GM12878 (cell line): ENCODE measurements at regions not wholly inside any gene's neighbourhood (a gene's known extent, or its start where the extent isn't known, plus 50 kb on each side); places are given as distances from the start of the nearest gene placed in this dataset.

Source experiments
- ATAC-seq: fragments of 200-7000 bp; cut with Tn5 transposase; 3 replicates; pipeline ENCODE4 v1.9.1; 2020; ENCODE audit warnings: mild to moderate bottlenecking, moderate library complexity
- BruUV-seq: library from RNA; stranded (reverse); fragments of 400-500 nt; replicated peaks from 2 replicates; lab custom pipeline; 2021; lab: Mats Ljungman, UMichigan
- CTCF ChIA-PET: fragments of 300-600 bp; sonication (Branson Sonifier 250); formaldehyde crosslinking; extraction: SDS; loops from one replicate; lab custom pipeline; 2021; ENCODE audit warnings: inconsistent platforms; lab: Yijun Ruan, JAX
- POLR2A ChIA-PET: fragments of 350-600 bp; formaldehyde crosslinking; extraction: SDS; loops from one replicate; lab custom pipeline; 2021; ENCODE audit warnings: inconsistent platforms; lab: Charles Lee
- RAD21 ChIA-PET: fragments of 300-600 bp; sonication (Branson Sonifier 250); formaldehyde crosslinking; loops from one replicate; lab custom pipeline; 2023; ENCODE audit warnings: antibody characterized with exemption; ENCODE audit not compliant: unreplicated experiment; lab: Charles Lee
- SMC1A ChIA-PET: fragments of 300-600 bp; sonication (Branson Sonifier 250); formaldehyde crosslinking; loops from one replicate; lab custom pipeline; 2023; ENCODE audit not compliant: unreplicated experiment, uncharacterized antibody; lab: Charles Lee
- DNase-seq: peaks from one replicate; pipeline ENCODE4 v3.0.0-alpha.2; 2011; ENCODE audit warnings: low read depth, low spot score
- FAIRE-seq: peaks from 3 replicates; lab custom pipeline; 2011; peaks lifted over from hg19 to GRCh38; lab: Jason Lieb, UNC
- H2AFZ ChIP-seq: 2 replicates; pipeline ENCODE4 v1.6.0; 2011; ENCODE audit warnings: low read depth, low read length, control low read depth; ENCODE audit not compliant: control insufficient read depth
- H3K27ac ChIP-seq: 2 replicates; pipeline ENCODE4 v1.5.1; 2011; ENCODE audit warnings: control low read depth; ENCODE audit not compliant: control insufficient read depth, insufficient read depth
- H3K27me3 ChIP-seq, 2 experiments: replicated peaks in 1 of 2; 2 replicates each; pipeline versions ENCODE4 v1.6.0 to v1.6.1; 2011; ENCODE audit warnings: low read length in 1 of 2; ENCODE audit not compliant: control insufficient read depth in 2 of 2, insufficient read depth in 2 of 2
- H3K36me3 ChIP-seq, 2 experiments: 2 replicates each; pipeline ENCODE4 v1.5.1; 2011; ENCODE audit warnings: low read length in 1 of 2; ENCODE audit not compliant: control insufficient read depth in 2 of 2, insufficient read depth in 2 of 2
- H3K4me1 ChIP-seq: 2 replicates; pipeline ENCODE4 v1.6.1; 2011; ENCODE audit warnings: mild to moderate bottlenecking, low read length, moderate library complexity, mixed read lengths; ENCODE audit not compliant: control insufficient read depth, insufficient read depth
- H3K4me2 ChIP-seq: 2 replicates; pipeline ENCODE4 v1.6.0; 2011; ENCODE audit warnings: control low read depth; ENCODE audit not compliant: control insufficient read depth, insufficient read depth
- H3K4me3 ChIP-seq: fragments of 200-600 bp; sonication (generic); 2 replicates; pipeline ENCODE4 v1.5.1; 2016
- H3K79me2 ChIP-seq: 2 replicates; pipeline ENCODE4 v1.6.0; 2011; ENCODE audit warnings: low read length; ENCODE audit not compliant: control insufficient read depth, insufficient read depth
- H3K9ac ChIP-seq: 2 replicates; pipeline ENCODE4 v1.8.0; 2011; ENCODE audit warnings: low read length, control low read depth, mixed read lengths; ENCODE audit not compliant: control insufficient read depth, insufficient read depth
- H3K9me3 ChIP-seq: replicated peaks from 3 replicates; pipeline ENCODE4 v1.5.1; 2011; ENCODE audit warnings: mild to moderate bottlenecking, low read length; ENCODE audit not compliant: control insufficient read depth, insufficient read depth
- H4K20me1 ChIP-seq: 2 replicates; pipeline ENCODE4 v1.6.0; 2011; ENCODE audit not compliant: control insufficient read depth, insufficient read depth
- CBX3 ChIP-seq: fragments of 200-600 bp; sonication (generic); IDR thresholded peaks from 2 replicates; pipeline ENCODE4 v1.6.1; 2016; ENCODE audit warnings: low read depth, borderline replicate concordance
- CHD4 ChIP-seq: fragments of 200-600 bp; sonication (generic); IDR thresholded peaks from 2 replicates; pipeline ENCODE4 v1.6.1; 2016; ENCODE audit warnings: mild to moderate bottlenecking
- EP300 ChIP-seq, 2 experiments: fragments of 150-350 bp in 1 of 2; IDR thresholded peaks; 2 replicates each; pipeline ENCODE4 v1.6.1; 2011 to 2012; ENCODE audit warnings: low read depth in 2 of 2, low read length in 2 of 2, borderline replicate concordance in 1 of 2, improper control_type of control experiment in 1 of 2, inconsistent platforms in 1 of 2; ENCODE audit not compliant: control insufficient read depth in 1 of 2
- FOXK2 ChIP-seq: fragments of 450-650 bp; IDR thresholded peaks from 2 replicates; pipeline ENCODE4 v1.6.1; 2017; ENCODE audit warnings: mild to moderate bottlenecking, moderate library complexity
- JUND ChIP-seq: IDR thresholded peaks from 2 replicates; pipeline ENCODE4 v1.6.1; 2012; ENCODE audit warnings: low read depth, mild to moderate bottlenecking, low read length, improper control_type of control experiment, moderate library complexity
- MAX ChIP-seq: IDR thresholded peaks from 2 replicates; pipeline ENCODE4 v1.6.1; 2012; ENCODE audit warnings: low read depth, low read length, improper control_type of control experiment
- PAX8 ChIP-seq: fragments of 450-650 bp; IDR thresholded peaks from 2 replicates; pipeline ENCODE4 v1.6.1; 2017; ENCODE audit warnings: mild to moderate bottlenecking, moderate library complexity
- RCOR1 ChIP-seq: conservative IDR thresholded peaks from 2 replicates; pipeline ENCODE4 v1.6.1; 2012; ENCODE audit warnings: low read depth, low read length, improper control_type of control experiment
- RELB ChIP-seq: fragments of 450-650 bp; IDR thresholded peaks from 2 replicates; pipeline ENCODE4 v1.6.1; 2017; ENCODE audit warnings: low read depth, mild to moderate bottlenecking, moderate library complexity
- SPI1 ChIP-seq: IDR thresholded peaks from 2 replicates; pipeline ENCODE4 v1.6.1; 2011; ENCODE audit warnings: low read depth, mild to moderate bottlenecking, low read length, moderate library complexity, borderline replicate concordance; ENCODE audit not compliant: insufficient read depth
- WGBS: methylation state at CpG from one replicate; pipeline ENCODE4 v1.1.6; 2016; ENCODE audit warnings: low lambda C conversion rate; ENCODE audit not compliant: insufficient replicate concordance, insufficient coverage; ENCODE audit errors: missing lambda C conversion rate; 5-methylcytosine and 5-hydroxymethylcytosine counted together
- in situ Hi-C: fragments of 300-500 bp; cut with MboI; formaldehyde crosslinking; loops from 9 replicates; pipeline ENCODE4 v1.14.3; 2018; ENCODE audit warnings: mixed read lengths
- intact Hi-C: fragments of 100-400 bp; cut with micrococcal nuclease; formaldehyde crosslinking; loops from one replicate; pipeline ENCODE4 v1.14.2; 2022; ENCODE audit not compliant: unreplicated experiment

DNA sequence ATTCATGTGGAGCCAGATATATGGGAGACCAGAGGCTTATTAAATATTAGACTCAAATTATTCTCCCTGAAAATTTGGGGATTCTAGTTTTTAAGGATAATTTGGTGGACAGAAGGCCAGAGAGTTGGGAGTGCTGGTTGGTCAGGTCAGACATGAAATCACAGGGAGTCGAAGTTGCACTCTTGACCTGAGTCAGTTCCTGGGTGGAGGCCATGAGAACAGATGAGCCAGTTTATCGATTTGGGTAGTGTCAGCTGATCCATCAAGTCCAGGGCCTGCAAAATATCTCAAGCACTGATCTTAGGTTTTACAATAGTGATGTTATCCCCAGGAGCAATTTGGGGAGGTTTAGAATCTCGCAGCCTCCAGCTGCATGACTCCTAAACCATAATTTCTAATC, 563.5 kb upstream of the NRSN1 start:
- no peaks in the 10 kb centered on the region for H3K4me1 ChIP-seq
- TF ChIP-seq FOXK2 (no peak), CBX3 (no peak), CHD4 (no peak), SPI1 (no peak), RELB (no peak), MAX (no peak)
- TF ChIP-seq, all 136 proteins: peak for 0
- H3K36me3 ChIP-seq = no peaks in the 10 kb centered on the region
- no peaks in the 10 kb centered on the region; a peak in 1 of 4 replicates for H3K27me3 ChIP-seq
- in situ Hi-C loops (no loop called here), intact Hi-C loops (no loop called here)
- FAIRE-seq (no peak), ATAC-seq (no peak), DNase-seq (no peak)
- no peak overlapping the region for H3K4me2 ChIP-seq
- H4K20me1 ChIP-seq = no peaks in the 10 kb centered on the region
- ChIA-PET POLR2A (no interaction called here), SMC1A (no interaction called here), RAD21 (no interaction called here), CTCF (no interaction called here)
- no peak overlapping the region for H3K4me3 ChIP-seq
- no peaks in the 10 kb centered on the region for H3K79me2 ChIP-seq
- H3K9ac ChIP-seq = no peak overlapping the region
- H3K27ac ChIP-seq = no peak overlapping the region
- H2AFZ ChIP-seq = no peak overlapping the region
- WGBS = 3% methylated on average over 3 of the region's 3 CpGs
- BruUV-seq = no TSS peak
- H3K9me3 ChIP-seq = no peaks in the 10 kb centered on the region

GRCh38 chr6:23563323-23563722, 562.7 kb upstream of the NRSN1 start:
- intact Hi-C loops (no loop called here), in situ Hi-C loops (no loop called here)
- Histone ChIP-seq H4K20me1 (no peaks in the 10 kb centered on the region), H3K4me3 (no peak overlapping the region), H2AFZ (no peak overlapping the region), H3K4me1 (no peaks in the 10 kb centered on the region), H3K4me2 (no peak overlapping the region), H3K9ac (no peak overlapping the region), H3K36me3 (no peaks in the 10 kb centered on the region), H3K79me2 (no peaks in the 10 kb centered on the region), H3K27ac (no peak overlapping the region), H3K9me3 (no peaks in the 10 kb centered on the region), H3K27me3 (no peaks in the 10 kb centered on the region; a peak in 1 of 4 replicates)
- DNase-seq = no peak
- SMC1A ChIA-PET = interaction anchor here (1.4 kb wide), 1 partner anchor 12 kb away, joined by 4 read pairs; no protein-coding TSS in a partner anchor
- no peak for FAIRE-seq
- POLR2A ChIA-PET = no interaction called here
- 8% methylated on average over 3 of the region's 3 CpGs for WGBS
- BruUV-seq = no TSS peak
- TF ChIP-seq PAX8 (no peak), JUND (no peak), EP300 (IDR thresholded peaks at IDR 0.05; ENCODE audit: borderline replicate concordance in 1 of 2, control insufficient read depth in 1 of 2, low read depth in 2 of 2, low read length in 2 of 2) (no peak), RCOR1 (no peak)
- CTCF ChIA-PET = no interaction called here
- no peak for ATAC-seq
- RAD21 ChIA-PET = no interaction called here
